ENCODE measurements at regions not wholly inside any gene's neighbourhood (a gene's known extent, or its start where the extent isn't known, plus 50 kb on each side); places are given as distances from the start of the nearest gene placed in this dataset.
"Not testable (repeated sequence)": the region's sequence is repeated elsewhere in the genome, so short reads cannot be mapped to it uniquely, and the experiment has no call there.

DNA sequence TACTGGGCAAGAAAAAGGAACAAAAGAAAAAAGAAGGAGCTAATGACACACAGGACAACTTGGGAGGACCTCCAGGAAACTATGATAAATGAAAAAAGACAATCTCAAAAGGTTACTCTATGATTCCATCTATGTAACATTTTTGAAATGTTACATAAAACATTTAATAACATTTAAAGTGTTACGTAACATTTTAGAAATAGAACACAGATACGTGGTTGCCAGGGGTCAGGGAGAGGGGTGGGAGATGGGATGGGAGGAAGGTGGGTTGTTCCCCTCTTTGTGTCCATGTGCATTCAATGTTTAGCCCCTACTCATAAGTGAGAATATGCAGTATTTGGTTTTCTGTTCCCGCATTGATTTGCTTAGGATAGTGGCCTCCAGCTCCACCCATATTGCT is 116.6 kb downstream of the C16orf95 start:
- Mint-ChIP-seq H3K27me3 (peaks cover 7% of the 10 kb centered on the region), H3K27ac (no peak overlapping the region), H3K9me3 (no peaks in the 10 kb centered on the region), H3K4me3 (no peak overlapping the region), H3K4me1 (no peaks in the 10 kb centered on the region)
- ATAC-seq (no peak), DNase-seq (no peak)

DNA sequence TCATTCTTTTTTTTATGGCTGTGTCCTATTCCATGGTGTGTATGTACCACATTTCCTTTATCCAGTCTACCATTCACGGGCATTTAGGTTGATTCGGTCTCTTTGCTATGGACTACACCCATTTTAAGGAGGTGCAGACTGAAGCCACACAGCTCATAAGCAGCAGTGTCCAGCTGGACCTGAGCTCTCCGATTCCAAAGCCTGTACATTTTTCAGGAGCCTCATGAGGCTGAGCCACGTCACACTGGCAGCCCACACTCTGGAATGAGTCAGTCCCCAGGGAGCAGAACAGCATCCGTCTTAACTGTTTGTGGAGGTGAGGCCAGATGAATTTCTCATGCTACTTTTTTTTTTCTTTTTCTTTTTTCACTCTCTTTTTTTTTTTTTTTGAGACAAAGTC is 116.1 kb downstream of the C16orf95 start:
- H3K4me3 Mint-ChIP-seq: no peak overlapping the region
- DNase-seq: no peak
- H3K9me3 Mint-ChIP-seq: no peaks in the 10 kb centered on the region
- H3K4me1 Mint-ChIP-seq: no peaks in the 10 kb centered on the region
- H3K27ac Mint-ChIP-seq: no peak overlapping the region
- peaks cover 7% of the 10 kb centered on the region for H3K27me3 Mint-ChIP-seq
- no peak for ATAC-seq

- Mint-ChIP-seq H3K4me1 (no peaks in the 10 kb centered on the region), H3K9me3 (no peaks in the 10 kb centered on the region), H3K27ac (no peak overlapping the region), H3K27me3 (peaks cover 7% of the 10 kb centered on the region), H3K4me3 (no peak overlapping the region)
- ATAC-seq: no peak
- DNase-seq: no peak
These were observed 115.4 kb downstream of the C16orf95 start for GRCh38 chr16:87201790-87202189.

- peaks cover 7% of the 10 kb centered on the region for H3K27me3 Mint-ChIP-seq
- ATAC-seq (no peak), DNase-seq (no peak)
- no peak overlapping the region for H3K27ac Mint-ChIP-seq
- no peaks in the 10 kb centered on the region for H3K9me3 Mint-ChIP-seq
- H3K4me3 Mint-ChIP-seq: no peak overlapping the region
- no peaks in the 10 kb centered on the region for H3K4me1 Mint-ChIP-seq
These were observed 114.8 kb downstream of the C16orf95 start for GRCh38 chr16:87202346-87202745.

GRCh38 chr16:87203060-87203656 is 114.0 kb downstream of the C16orf95 start:
- no peaks in the 10 kb centered on the region for H3K4me1 Mint-ChIP-seq
- no peaks in the 10 kb centered on the region for H3K9me3 Mint-ChIP-seq
- peak; percentile 87 for ATAC-seq
- no peak overlapping the region for H3K27ac Mint-ChIP-seq
- peaks cover 7% of the 10 kb centered on the region for H3K27me3 Mint-ChIP-seq
- H3K4me3 Mint-ChIP-seq: no peak overlapping the region
- peak; percentile 36 to 47 for DNase-seq

DNA sequence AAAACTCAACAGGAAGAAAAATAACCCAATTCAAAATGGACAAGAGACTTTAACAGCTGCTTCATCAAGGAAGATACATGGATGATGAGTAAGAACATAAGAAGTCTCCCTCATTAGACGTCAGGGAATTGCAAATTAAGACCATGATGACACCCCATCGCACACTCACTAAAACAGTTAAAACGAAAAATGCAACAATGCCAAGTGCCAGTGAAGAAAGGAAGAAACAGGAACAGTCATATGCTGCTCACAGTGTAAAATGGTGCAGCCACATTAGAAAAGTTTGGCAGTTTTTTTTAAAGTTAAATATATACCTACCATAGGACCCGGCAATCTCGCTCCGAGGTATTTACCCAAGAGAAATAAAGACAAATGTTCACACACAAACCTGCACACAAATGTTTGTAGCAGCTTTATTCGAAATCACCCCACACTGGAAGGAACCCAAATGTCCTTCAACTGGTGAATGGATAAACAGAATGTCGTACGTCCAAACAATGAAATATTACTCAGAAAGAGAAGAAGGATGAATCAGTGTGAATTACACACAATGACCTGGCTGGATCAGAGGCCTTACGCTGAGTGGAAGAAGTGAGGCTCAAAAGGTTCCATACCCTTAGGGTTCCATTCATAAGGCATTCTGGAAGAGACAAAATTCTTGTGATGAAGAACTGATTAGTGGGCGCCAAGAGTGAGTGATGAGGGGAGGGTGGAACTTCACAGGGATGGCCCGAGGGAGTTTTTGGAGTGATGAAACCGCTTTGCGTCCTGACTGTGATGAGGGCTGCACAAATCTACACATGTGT is 110.3 kb downstream of the C16orf95 start:
- Mint-ChIP-seq H3K4me1 (no peaks in the 10 kb centered on the region), H3K4me3 (no peak overlapping the region), H3K27ac (no peak overlapping the region), H3K9me3 (no peaks in the 10 kb centered on the region), H3K27me3 (peaks cover 7% of the 10 kb centered on the region)
- DNase-seq (no peak), ATAC-seq (no peak)

GRCh38 chr16:87207509-87207908 is 109.7 kb downstream of the C16orf95 start:
- Mint-ChIP-seq H3K27ac (no peak overlapping the region), H3K27me3 (peaks cover 7% of the 10 kb centered on the region), H3K4me3 (no peak overlapping the region), H3K4me1 (no peaks in the 10 kb centered on the region), H3K9me3 (no peaks in the 10 kb centered on the region)
- DNase-seq (no peak), ATAC-seq (no peak)

DNA sequence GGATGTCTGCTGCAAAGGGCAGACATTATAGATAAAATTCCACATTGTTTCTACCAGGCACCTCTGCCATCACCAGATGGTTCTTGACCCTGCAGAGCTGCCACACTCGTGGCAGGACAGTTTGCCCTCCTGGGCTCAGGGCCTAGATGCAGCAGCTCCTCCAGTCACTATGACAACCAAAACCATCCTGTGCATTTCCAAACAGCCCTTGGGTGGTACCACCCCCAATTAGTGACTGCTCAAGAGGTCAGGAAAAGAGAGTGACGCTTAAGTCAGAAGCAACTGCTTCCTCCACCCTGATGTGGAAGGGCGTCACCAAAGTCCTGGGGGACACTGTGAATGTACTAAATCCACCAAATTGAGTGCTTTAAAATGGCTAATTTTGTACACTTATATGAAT is 109.2 kb downstream of the C16orf95 start:
- H3K27me3 Mint-ChIP-seq: peaks cover 7% of the 10 kb centered on the region
- no peak for ATAC-seq
- no peaks in the 10 kb centered on the region for H3K4me1 Mint-ChIP-seq
- no peaks in the 10 kb centered on the region for H3K9me3 Mint-ChIP-seq
- DNase-seq: no peak
- no peak overlapping the region for H3K27ac Mint-ChIP-seq
- no peak overlapping the region for H3K4me3 Mint-ChIP-seq

GRCh38 chr16:87208968-87209367 is 108.2 kb downstream of the C16orf95 start:
- not testable (repeated sequence) for ATAC-seq, H3K9me3 Mint-ChIP-seq, DNase-seq, H3K4me3 Mint-ChIP-seq, H3K27ac Mint-ChIP-seq, H3K27me3 Mint-ChIP-seq, H3K4me1 Mint-ChIP-seq

GRCh38 chr16:87209808-87210512 is 107.2 kb downstream of the C16orf95 start:
- H3K9me3 Mint-ChIP-seq: no peaks in the 10 kb centered on the region
- no peak for DNase-seq
- no peaks in the 10 kb centered on the region for H3K27me3 Mint-ChIP-seq
- H3K4me1 Mint-ChIP-seq: no peaks in the 10 kb centered on the region
- no peak overlapping the region for H3K27ac Mint-ChIP-seq
- no peak overlapping the region for H3K4me3 Mint-ChIP-seq
- no peak for ATAC-seq

DNA sequence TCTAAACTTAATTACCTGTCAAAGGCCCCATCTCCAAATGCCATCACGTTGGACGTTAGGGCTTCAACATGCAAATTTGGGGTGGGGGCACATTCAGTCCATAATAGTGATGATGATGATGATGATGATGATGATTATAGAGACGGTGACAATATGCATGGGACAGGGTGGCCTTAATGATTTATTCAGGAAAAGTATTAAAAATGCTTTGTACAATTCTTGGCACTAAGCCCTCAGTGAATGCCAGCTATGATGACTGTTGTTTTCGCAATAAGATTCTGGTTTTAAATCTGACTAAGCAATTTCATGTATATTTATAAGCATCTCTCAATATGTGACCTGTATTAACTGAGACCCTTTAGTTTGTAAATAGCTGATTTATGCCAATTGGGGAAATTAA is 106.3 kb downstream of the C16orf95 start:
- no peak for ATAC-seq
- no peak for DNase-seq
- H3K4me3 Mint-ChIP-seq: no peak overlapping the region
- H3K4me1 Mint-ChIP-seq: no peaks in the 10 kb centered on the region
- H3K27ac Mint-ChIP-seq: no peak overlapping the region
- H3K9me3 Mint-ChIP-seq: no peaks in the 10 kb centered on the region
- no peaks in the 10 kb centered on the region for H3K27me3 Mint-ChIP-seq

- ATAC-seq (no peak), DNase-seq (no peak)
- H3K27ac Mint-ChIP-seq: no peak overlapping the region
- no peaks in the 10 kb centered on the region for H3K4me1 Mint-ChIP-seq
- no peaks in the 10 kb centered on the region for H3K27me3 Mint-ChIP-seq
- no peak overlapping the region for H3K4me3 Mint-ChIP-seq
- H3K9me3 Mint-ChIP-seq: no peaks in the 10 kb centered on the region
These were observed 105.2 kb downstream of the C16orf95 start for GRCh38 chr16:87212026-87212425.

GRCh38 chr16:87213536-87213935 is 103.7 kb downstream of the C16orf95 start:
- Mint-ChIP-seq H3K27ac (no peak overlapping the region), H3K4me3 (no peak overlapping the region), H3K4me1 (no peaks in the 10 kb centered on the region), H3K27me3 (no peaks in the 10 kb centered on the region), H3K9me3 (no peaks in the 10 kb centered on the region)
- DNase-seq (no peak), ATAC-seq (no peak)

DNA sequence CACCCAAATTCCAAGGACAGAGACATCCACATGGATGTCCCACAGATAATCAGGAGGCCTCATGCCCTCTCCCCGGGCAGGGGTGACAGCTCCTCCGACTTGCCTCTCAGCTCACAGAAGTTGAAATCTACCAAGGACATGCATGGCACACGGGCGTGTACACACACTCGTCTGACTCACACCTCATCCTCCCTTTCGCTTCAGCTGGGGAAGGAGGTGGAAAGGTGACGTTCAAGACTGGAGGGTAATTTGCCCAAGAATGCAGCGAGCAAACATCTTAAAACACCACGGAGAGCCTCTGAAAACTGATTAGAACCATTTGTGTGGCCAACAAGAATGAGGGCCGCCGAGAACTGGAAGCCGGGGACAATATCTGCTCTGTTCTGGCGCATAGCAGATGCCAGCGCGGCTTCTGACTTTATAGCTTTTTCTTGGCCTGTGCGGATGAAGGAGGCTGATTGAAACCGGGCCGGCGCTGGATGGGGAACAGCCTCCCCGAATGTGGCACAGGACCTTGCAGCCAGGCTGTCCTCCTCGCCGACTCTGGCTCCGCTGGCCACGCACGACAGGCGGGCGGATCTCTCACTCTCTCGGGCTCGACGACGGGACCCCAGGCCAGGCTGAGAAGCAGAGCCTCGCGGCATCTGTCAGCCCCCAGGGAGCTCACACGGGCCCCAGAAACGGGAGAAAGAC is 100.9 kb downstream of the C16orf95 start:
- Mint-ChIP-seq H3K9me3 (no peaks in the 10 kb centered on the region), H3K27me3 (no peaks in the 10 kb centered on the region), H3K4me1 (no peaks in the 10 kb centered on the region), H3K27ac (no peak overlapping the region), H3K4me3 (no peak overlapping the region)
- DNase-seq (no peak), ATAC-seq (no peak)

- ATAC-seq (no peak), DNase-seq (no peak)
- Mint-ChIP-seq H3K27me3 (no peaks in the 10 kb centered on the region), H3K4me3 (no peak overlapping the region), H3K9me3 (no peaks in the 10 kb centered on the region), H3K4me1 (no peaks in the 10 kb centered on the region), H3K27ac (no peak overlapping the region)
These were observed 100.3 kb downstream of the C16orf95 start for GRCh38 chr16:87216841-87217275.

GRCh38 chr16:87217802-87218201 is 99.4 kb downstream of the C16orf95 start:
- ATAC-seq, H3K4me1 Mint-ChIP-seq, H3K9me3 Mint-ChIP-seq, DNase-seq, H3K4me3 Mint-ChIP-seq, H3K27me3 Mint-ChIP-seq, H3K27ac Mint-ChIP-seq: not testable (repeated sequence)
